Lower leg skin (tissue), 3 donors: ENCODE measurements at regions not wholly inside any gene's neighbourhood (a gene's known extent, or its start where the extent isn't known, plus 50 kb on each side); places are given as distances from the start of the nearest gene placed in this dataset.

Source experiments
- CTCF ChIP-seq, 3 donors: fragments of 450-650 bp; IDR thresholded peaks; one replicate each; pipeline ENCODE4 v1.5.1; 2016; ENCODE audit warnings: antibody characterized with exemption in 3 of 3, mild to moderate bottlenecking in 3 of 3, moderate library complexity in 2 of 3
- POLR2A ChIP-seq, 2 donors: fragments of 450-650 bp; IDR thresholded peaks; one replicate each; pipeline ENCODE4 v1.6.1; 2016 to 2017; ENCODE audit warnings: antibody characterized with exemption in 2 of 2, mild to moderate bottlenecking in 1 of 2, moderate library complexity in 1 of 2

GRCh38 chr18:55072181-55072580 lies 112.9 kb upstream of the CCDC68 start:
- TF ChIP-seq CTCF (IDR thresholded peaks at IDR 0.05) (no peak), POLR2A (IDR thresholded peaks at IDR 0.05) (no peak)
